Activated naive CD8-positive, alpha-beta T cell (primary cell): ENCODE measurements at regions not wholly inside any gene's neighbourhood (a gene's known extent, or its start where the extent isn't known, plus 50 kb on each side); places are given as distances from the start of the nearest gene placed in this dataset.

Experiments
- H3K27ac Mint-ChIP-seq: one replicate; pipeline ENCODE4 v1.8.0; 2021; ENCODE audit warnings: mixed read lengths
- H3K27me3 Mint-ChIP-seq: one replicate; pipeline ENCODE4 v1.8.0; 2021; ENCODE audit warnings: mixed read lengths
- H3K36me3 Mint-ChIP-seq: one replicate; pipeline ENCODE4 v1.8.0; 2021; ENCODE audit warnings: mixed read lengths
- H3K4me1 Mint-ChIP-seq: one replicate; pipeline ENCODE4 v1.8.0; 2021; ENCODE audit warnings: low read depth, mixed read lengths
- H3K4me3 Mint-ChIP-seq: one replicate; pipeline ENCODE4 v1.8.0; 2021; ENCODE audit warnings: mild to moderate bottlenecking, mixed read lengths
- H3K9me3 Mint-ChIP-seq: one replicate; pipeline ENCODE4 v1.8.0; 2021; ENCODE audit warnings: low read depth, mixed read lengths

GRCh38 chr2:156647377-156648010 is 211.3 kb downstream of the GPD2 start:
- H3K27me3 Mint-ChIP-seq, result peaks cover 3% of the 10 kb centered on the region
- no peak overlapping the region for H3K27ac Mint-ChIP-seq
- no peaks in the 10 kb centered on the region for H3K9me3 Mint-ChIP-seq
- H3K4me1 Mint-ChIP-seq, result no peaks in the 10 kb centered on the region
- H3K4me3 Mint-ChIP-seq, result no peak overlapping the region
- H3K36me3 Mint-ChIP-seq, result no peaks in the 10 kb centered on the region

- H3K36me3 Mint-ChIP-seq, result no peaks in the 10 kb centered on the region
- no peak overlapping the region for H3K4me3 Mint-ChIP-seq
- H3K9me3 Mint-ChIP-seq, result no peaks in the 10 kb centered on the region
- peaks cover 3% of the 10 kb centered on the region for H3K27me3 Mint-ChIP-seq
- no peaks in the 10 kb centered on the region for H3K4me1 Mint-ChIP-seq
- no peak overlapping the region for H3K27ac Mint-ChIP-seq
These were observed 212.3 kb downstream of the GPD2 start for GRCh38 chr2:156648522-156648921.

DNA sequence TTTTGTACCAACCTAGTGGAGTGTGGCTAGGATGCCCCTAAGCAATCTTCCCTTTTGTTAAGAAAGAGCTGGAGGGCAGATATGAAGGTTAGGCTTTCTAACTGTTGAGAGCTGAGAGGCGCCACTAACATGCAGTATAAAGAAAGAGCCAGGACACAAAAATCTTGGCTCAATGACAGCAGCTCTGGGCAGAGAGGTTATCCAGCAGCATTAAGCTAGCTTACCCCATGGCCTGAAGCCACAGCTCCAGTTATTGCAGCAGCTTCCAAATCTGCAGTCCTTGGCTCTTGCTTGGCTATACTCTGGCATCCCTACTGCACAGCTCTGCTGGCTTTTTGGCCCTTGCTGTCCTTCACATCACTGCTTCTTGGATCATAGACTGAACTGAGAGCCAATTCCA is 213.4 kb downstream of the GPD2 start:
- no peaks in the 10 kb centered on the region for H3K36me3 Mint-ChIP-seq
- no peak overlapping the region for H3K27ac Mint-ChIP-seq
- H3K4me1 Mint-ChIP-seq, result no peaks in the 10 kb centered on the region
- no peaks in the 10 kb centered on the region for H3K9me3 Mint-ChIP-seq
- H3K27me3 Mint-ChIP-seq, result peaks cover 3% of the 10 kb centered on the region
- H3K4me3 Mint-ChIP-seq, result no peak overlapping the region

DNA sequence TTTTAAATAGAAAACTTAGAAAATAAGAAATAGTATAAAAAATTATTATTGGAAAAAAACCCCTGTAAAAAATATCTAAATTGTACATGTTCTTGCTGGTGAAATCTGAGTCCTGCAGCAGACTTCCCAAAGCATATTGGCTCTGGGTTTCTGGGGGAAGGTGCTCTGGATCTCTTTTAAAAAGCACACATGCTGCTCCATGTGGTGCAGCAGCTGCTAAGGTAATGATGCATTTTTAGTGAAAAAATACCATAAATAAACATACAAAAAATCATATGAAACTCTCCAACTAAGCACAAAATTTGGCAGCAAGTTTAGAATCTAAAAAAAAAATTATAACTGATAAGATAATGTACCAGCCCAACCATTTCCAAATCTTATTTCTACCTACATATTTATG is 216.5 kb downstream of the GPD2 start:
- Mint-ChIP-seq H3K36me3 (no peaks in the 10 kb centered on the region), H3K4me3 (no peak overlapping the region), H3K27ac (no peak overlapping the region), H3K27me3 (no peaks in the 10 kb centered on the region), H3K9me3 (no peaks in the 10 kb centered on the region), H3K4me1 (no peaks in the 10 kb centered on the region)

GRCh38 chr2:156653675-156654074 is 217.5 kb downstream of the GPD2 start:
- H3K9me3 Mint-ChIP-seq, result no peaks in the 10 kb centered on the region
- no peaks in the 10 kb centered on the region for H3K4me1 Mint-ChIP-seq
- H3K27ac Mint-ChIP-seq, result no peak overlapping the region
- H3K27me3 Mint-ChIP-seq, result no peaks in the 10 kb centered on the region
- no peaks in the 10 kb centered on the region for H3K36me3 Mint-ChIP-seq
- H3K4me3 Mint-ChIP-seq, result no peak overlapping the region

DNA sequence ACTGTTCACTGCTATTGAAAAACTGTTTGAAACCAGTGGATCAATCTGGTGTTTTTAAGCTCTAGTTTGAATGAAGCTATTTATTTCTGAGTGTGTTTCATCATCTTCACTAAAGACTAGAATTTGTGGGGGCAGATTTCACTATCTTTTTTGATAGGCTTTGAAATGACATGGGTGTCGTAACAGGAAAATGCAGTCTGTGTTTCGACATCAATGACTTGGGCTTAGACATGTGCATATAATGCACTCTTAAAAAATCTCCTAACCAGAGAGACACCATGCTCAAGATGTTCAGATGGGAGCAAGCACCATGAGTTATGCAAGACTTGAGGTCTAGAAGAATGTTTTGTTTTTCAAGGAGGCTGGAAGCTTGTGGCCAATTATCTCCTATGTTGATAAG is 221.6 kb downstream of the GPD2 start:
- Mint-ChIP-seq H3K4me3 (no peak overlapping the region), H3K36me3 (no peaks in the 10 kb centered on the region), H3K27me3 (peaks cover 3% of the 10 kb centered on the region), H3K27ac (no peak overlapping the region), H3K4me1 (no peaks in the 10 kb centered on the region), H3K9me3 (no peaks in the 10 kb centered on the region)

GRCh38 chr2:156659694-156660093 is 223.5 kb downstream of the GPD2 start:
- Mint-ChIP-seq H3K9me3 (no peaks in the 10 kb centered on the region), H3K27ac (no peak overlapping the region), H3K4me1 (no peaks in the 10 kb centered on the region), H3K4me3 (no peak overlapping the region), H3K36me3 (no peaks in the 10 kb centered on the region), H3K27me3 (peaks cover 3% of the 10 kb centered on the region)

GRCh38 chr2:156663757-156664409 is 227.7 kb downstream of the GPD2 start:
- H3K9me3 Mint-ChIP-seq, result peaks cover 8% of the 10 kb centered on the region
- no peak overlapping the region for H3K4me3 Mint-ChIP-seq
- H3K27ac Mint-ChIP-seq, result no peak overlapping the region
- H3K36me3 Mint-ChIP-seq, result peaks cover 3% of the 10 kb centered on the region
- H3K27me3 Mint-ChIP-seq, result peaks cover 7% of the 10 kb centered on the region
- H3K4me1 Mint-ChIP-seq, result no peaks in the 10 kb centered on the region

DNA sequence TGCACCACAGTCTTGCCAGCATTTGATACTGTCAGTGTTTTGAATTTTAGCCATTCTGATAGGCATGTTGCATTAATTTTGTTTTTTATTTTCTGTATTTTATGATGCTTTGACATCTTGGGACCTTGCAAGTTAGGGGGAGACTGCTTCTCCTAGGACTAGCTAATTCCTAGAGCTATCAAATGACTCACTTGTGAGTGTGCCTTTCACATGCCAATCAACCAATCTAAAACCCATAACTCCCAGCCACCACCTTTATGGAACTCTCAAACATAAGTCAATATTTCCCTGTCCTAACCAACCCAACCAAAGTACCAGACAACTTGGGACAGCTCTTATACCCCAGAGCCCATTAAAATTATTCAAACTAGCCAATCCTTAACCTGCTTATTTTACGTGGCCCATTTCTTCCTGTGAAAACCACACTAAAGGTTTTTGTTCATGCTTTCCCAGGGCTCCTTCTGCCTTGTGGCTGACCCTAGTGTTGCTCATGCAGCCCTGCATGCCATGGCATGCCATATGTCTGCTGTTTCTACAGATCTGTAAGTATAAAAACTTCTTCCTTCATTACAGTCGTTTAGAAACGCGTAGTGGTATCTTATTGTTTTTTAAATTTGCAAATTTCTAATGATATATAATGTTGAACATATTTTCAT is 230.1 kb downstream of the GPD2 start:
- peaks cover 8% of the 10 kb centered on the region for H3K9me3 Mint-ChIP-seq
- H3K36me3 Mint-ChIP-seq, result peaks cover 3% of the 10 kb centered on the region
- no peaks in the 10 kb centered on the region for H3K4me1 Mint-ChIP-seq
- H3K27me3 Mint-ChIP-seq, result peaks cover 4% of the 10 kb centered on the region
- H3K4me3 Mint-ChIP-seq, result no peak overlapping the region
- no peak overlapping the region for H3K27ac Mint-ChIP-seq

DNA sequence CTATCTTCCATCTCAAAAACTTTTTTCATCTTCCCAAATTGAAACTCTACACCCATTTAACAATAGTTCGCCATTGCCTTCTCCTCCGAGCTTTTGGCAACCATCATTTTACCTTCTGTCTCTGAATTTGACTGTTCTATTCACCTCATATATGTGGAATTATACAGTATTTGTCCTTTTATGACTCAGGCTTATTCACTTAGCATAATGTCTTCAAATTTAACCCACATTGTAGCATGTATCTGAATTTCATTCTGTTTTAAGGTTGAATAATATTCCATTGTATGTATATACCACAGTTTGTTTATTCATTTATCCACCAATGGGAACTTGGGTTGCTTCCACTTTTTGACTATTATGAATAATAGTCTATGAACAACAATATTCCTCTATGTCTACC is 233.9 kb downstream of the GPD2 start:
- peaks cover 4% of the 10 kb centered on the region for H3K27me3 Mint-ChIP-seq
- peaks cover 8% of the 10 kb centered on the region for H3K9me3 Mint-ChIP-seq
- no peak overlapping the region for H3K4me3 Mint-ChIP-seq
- no peak overlapping the region for H3K27ac Mint-ChIP-seq
- no peaks in the 10 kb centered on the region for H3K4me1 Mint-ChIP-seq
- peaks cover 3% of the 10 kb centered on the region for H3K36me3 Mint-ChIP-seq

DNA sequence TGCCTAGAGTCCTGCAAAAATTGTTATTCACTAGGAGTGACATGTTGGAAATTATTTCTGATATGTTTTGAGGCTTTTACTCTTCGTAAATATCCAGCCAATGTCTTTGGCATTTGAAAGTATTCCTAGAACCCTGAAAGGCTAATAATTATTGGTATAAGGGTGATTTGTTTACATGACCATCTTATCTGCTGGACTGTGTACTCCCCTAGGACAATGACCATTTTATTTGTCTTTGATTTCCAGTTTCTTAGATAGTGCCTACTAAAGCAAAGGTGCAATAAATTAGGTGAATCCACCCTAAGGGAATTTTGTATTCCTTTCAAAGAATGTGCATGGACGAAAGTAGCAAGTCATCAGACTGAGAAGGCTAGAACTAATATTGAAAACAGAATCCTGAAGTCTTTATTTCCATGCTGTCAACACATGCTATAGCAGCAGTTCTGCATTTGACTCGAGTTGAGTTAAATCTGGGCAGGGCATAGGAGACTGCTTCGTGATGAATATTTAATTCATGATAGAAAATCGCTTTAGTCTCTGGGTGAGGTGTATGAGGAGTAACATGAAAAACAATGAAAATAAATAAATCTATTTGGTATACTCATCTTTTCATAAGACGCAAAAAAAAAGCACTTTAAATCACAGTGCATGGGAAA is 235.7 kb downstream of the GPD2 start:
- peaks cover 3% of the 10 kb centered on the region for H3K36me3 Mint-ChIP-seq
- peaks cover 8% of the 10 kb centered on the region for H3K9me3 Mint-ChIP-seq
- H3K27ac Mint-ChIP-seq, result no peak overlapping the region
- H3K4me3 Mint-ChIP-seq, result no peak overlapping the region
- peaks cover 4% of the 10 kb centered on the region for H3K27me3 Mint-ChIP-seq
- no peaks in the 10 kb centered on the region for H3K4me1 Mint-ChIP-seq

- Mint-ChIP-seq H3K4me3 (no peak overlapping the region), H3K36me3 (peaks cover 3% of the 10 kb centered on the region), H3K4me1 (no peaks in the 10 kb centered on the region), H3K9me3 (peaks cover 8% of the 10 kb centered on the region), H3K27me3 (peaks cover 4% of the 10 kb centered on the region), H3K27ac (no peak overlapping the region)
These were observed 236.6 kb downstream of the GPD2 start for GRCh38 chr2:156672556-156673332.

- peaks cover 4% of the 10 kb centered on the region for H3K27me3 Mint-ChIP-seq
- H3K4me1 Mint-ChIP-seq, result no peaks in the 10 kb centered on the region
- peaks cover 3% of the 10 kb centered on the region for H3K36me3 Mint-ChIP-seq
- no peak overlapping the region for H3K4me3 Mint-ChIP-seq
- H3K9me3 Mint-ChIP-seq, result peaks cover 6% of the 10 kb centered on the region
- H3K27ac Mint-ChIP-seq, result no peak overlapping the region
These were observed 237.1 kb downstream of the GPD2 start for GRCh38 chr2:156673333-156673615.

GRCh38 chr2:156673981-156674380 is 237.8 kb downstream of the GPD2 start:
- H3K27ac Mint-ChIP-seq, result no peak overlapping the region
- no peaks in the 10 kb centered on the region for H3K27me3 Mint-ChIP-seq
- no peaks in the 10 kb centered on the region for H3K4me1 Mint-ChIP-seq
- no peaks in the 10 kb centered on the region for H3K9me3 Mint-ChIP-seq
- H3K36me3 Mint-ChIP-seq, result no peaks in the 10 kb centered on the region
- H3K4me3 Mint-ChIP-seq, result no peak overlapping the region

GRCh38 chr2:156675896-156676295 is 239.7 kb downstream of the GPD2 start:
- no peak overlapping the region for H3K27ac Mint-ChIP-seq
- H3K9me3 Mint-ChIP-seq, result no peaks in the 10 kb centered on the region
- H3K4me3 Mint-ChIP-seq, result no peak overlapping the region

More at GRCh38 chr2:156675896-156676295, 239.7 kb downstream of the GPD2 start:
- Mint-ChIP-seq H3K4me1 (no peaks in the 10 kb centered on the region), H3K36me3 (no peaks in the 10 kb centered on the region), H3K27me3 (no peaks in the 10 kb centered on the region)
